ENCODE measurements at regions not wholly inside any gene's neighbourhood (a gene's known extent, or its start where the extent isn't known, plus 50 kb on each side); places are given as distances from the start of the nearest gene placed in this dataset.

DNA sequence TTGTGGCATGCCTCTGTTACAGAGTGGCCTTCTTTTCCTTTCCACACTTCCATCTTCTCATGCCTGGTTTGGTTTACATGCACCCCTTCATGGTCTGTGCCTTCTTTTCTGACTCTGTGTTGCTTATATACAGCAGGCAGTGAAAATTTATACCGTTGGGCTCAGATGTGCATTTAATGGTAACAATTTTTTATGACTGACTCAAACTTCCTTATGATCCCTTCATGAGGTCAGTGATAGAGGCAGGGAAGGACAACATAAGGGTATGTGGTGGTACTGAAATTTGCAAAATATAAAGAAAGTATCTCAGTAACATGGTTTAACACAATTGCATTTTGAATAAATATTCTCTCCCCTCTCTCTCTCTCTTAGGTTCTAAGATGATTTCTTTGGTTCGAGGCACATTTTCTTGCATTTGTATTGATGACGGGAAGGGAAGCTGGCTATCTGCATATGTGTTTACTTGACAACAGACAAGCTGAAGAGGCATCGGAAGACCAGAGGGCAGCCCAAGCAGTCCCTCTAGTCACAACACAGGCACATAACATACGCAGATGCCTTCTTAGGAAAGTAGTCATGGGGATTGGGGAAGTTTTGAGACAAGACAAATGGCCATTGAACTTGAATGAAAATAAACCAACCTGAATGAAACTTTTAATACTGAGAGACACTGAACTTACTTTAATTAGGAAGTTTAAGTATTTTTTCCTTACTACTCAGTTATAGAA is 163.3 kb upstream of the LEF1 start:
- TF ChIP-seq FOXM1 (IDR thresholded peaks at IDR 0.05; ENCODE audit: low read depth): no peak
- TF ChIP-seq, protein P1, sequence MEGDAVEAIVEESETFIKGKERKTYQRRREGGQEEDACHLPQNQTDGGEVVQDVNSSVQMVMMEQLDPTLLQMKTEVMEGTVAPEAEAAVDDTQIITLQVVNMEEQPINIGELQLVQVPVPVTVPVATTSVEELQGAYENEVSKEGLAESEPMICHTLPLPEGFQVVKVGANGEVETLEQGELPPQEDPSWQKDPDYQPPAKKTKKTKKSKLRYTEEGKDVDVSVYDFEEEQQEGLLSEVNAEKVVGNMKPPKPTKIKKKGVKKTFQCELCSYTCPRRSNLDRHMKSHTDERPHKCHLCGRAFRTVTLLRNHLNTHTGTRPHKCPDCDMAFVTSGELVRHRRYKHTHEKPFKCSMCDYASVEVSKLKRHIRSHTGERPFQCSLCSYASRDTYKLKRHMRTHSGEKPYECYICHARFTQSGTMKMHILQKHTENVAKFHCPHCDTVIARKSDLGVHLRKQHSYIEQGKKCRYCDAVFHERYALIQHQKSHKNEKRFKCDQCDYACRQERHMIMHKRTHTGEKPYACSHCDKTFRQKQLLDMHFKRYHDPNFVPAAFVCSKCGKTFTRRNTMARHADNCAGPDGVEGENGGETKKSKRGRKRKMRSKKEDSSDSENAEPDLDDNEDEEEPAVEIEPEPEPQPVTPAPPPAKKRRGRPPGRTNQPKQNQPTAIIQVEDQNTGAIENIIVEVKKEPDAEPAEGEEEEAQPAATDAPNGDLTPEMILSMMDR (IDR thresholded peaks at IDR 0.05): no peak
- no peak for TF ChIP-seq JUND (IDR thresholded peaks at IDR 0.05)
- TF ChIP-seq EP300 (IDR thresholded peaks at IDR 0.05; ENCODE audit: borderline replicate concordance in 1 of 2, low read depth in 1 of 2, low read length in 1 of 2): no peak
- TF ChIP-seq, protein P2, sequence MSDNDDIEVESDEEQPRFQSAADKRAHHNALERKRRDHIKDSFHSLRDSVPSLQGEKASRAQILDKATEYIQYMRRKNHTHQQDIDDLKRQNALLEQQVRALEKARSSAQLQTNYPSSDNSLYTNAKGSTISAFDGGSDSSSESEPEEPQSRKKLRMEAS (IDR thresholded peaks at IDR 0.05; ENCODE audit: low read depth): no peak
- TF ChIP-seq EZH2phosphoT487 (IDR thresholded peaks at IDR 0.05; ENCODE audit: borderline replicate concordance, low read depth): no peak
- TF ChIP-seq GABPA (IDR thresholded peaks at IDR 0.05; ENCODE audit: low read depth): no peak
- TF ChIP-seq SMC3 (IDR thresholded peaks at IDR 0.05; ENCODE audit: low read depth, low read length): no peak
